IMR-90 (cell line): ENCODE measurements at regions not wholly inside any gene's neighbourhood (a gene's known extent, or its start where the extent isn't known, plus 50 kb on each side); places are given as distances from the start of the nearest gene placed in this dataset.

ENCODE experiments used
- ATAC-seq: fragments of 200-7000 bp; cut with Tn5 transposase; 2 replicates; pipeline ENCODE4 v1.9.1; 2020; ENCODE audit warnings: low read depth, mild to moderate bottlenecking, moderate library complexity
- BruUV-seq: library from RNA; stranded (reverse); fragments of 400-500 nt; replicated peaks from 2 replicates; lab custom pipeline; 2021; lab: Mats Ljungman, UMichigan
- CTCF ChIA-PET: fragments of 300-600 bp; formaldehyde crosslinking; extraction: SDS; loops from one replicate; lab custom pipeline; 2021; ENCODE audit warnings: antibody characterized with exemption; lab: Yijun Ruan, JAX
- POLR2A ChIA-PET: fragments of 300-600 bp; sonication (Branson Sonifier 250); formaldehyde crosslinking; loops from one replicate; lab custom pipeline; 2022; ENCODE audit warnings: antibody characterized with exemption; ENCODE audit not compliant: unreplicated experiment; lab: Charles Lee
- DNase-seq: peaks from one replicate; pipeline ENCODE4 v3.0.0; 2013
- H2AFZ ChIP-seq: replicated peaks from 2 replicates; pipeline ENCODE3; 2013; ENCODE audit warnings: low read length, mild to moderate bottlenecking; ENCODE audit not compliant: poor library complexity
- H2AK5ac ChIP-seq: 2 replicates; pipeline ENCODE4 v1.6.1; 2013; ENCODE audit warnings: low read depth, low read length, inconsistent platforms
- H2AK9ac ChIP-seq: replicated peaks from 2 replicates; pipeline ENCODE3; 2013; ENCODE audit warnings: mild to moderate bottlenecking, low read depth, low read length, moderate library complexity; ENCODE audit not compliant: poor library complexity
- H2BK120ac ChIP-seq: 2 replicates; pipeline ENCODE4 v1.6.1; 2013; ENCODE audit warnings: low read depth, low read length, inconsistent platforms
- H2BK15ac ChIP-seq: 3 replicates; pipeline ENCODE4 v1.6.1; 2013; ENCODE audit warnings: low read depth, low read length, inconsistent platforms
- H2BK20ac ChIP-seq: 2 replicates; pipeline ENCODE4 v1.6.1; 2013; ENCODE audit warnings: low read depth, mild to moderate bottlenecking, inconsistent platforms, low read length, moderate library complexity
- H2BK5ac ChIP-seq: 2 replicates; pipeline ENCODE4 v1.6.1; 2013; ENCODE audit warnings: mild to moderate bottlenecking, low read depth, low read length, inconsistent platforms; ENCODE audit not compliant: poor library complexity, severe bottlenecking
- H3K14ac ChIP-seq: replicated peaks from 2 replicates; pipeline ENCODE4 v1.6.1; 2013; ENCODE audit warnings: low read depth, low read length, inconsistent platforms
- H3K18ac ChIP-seq: 2 replicates; pipeline ENCODE4 v1.6.1; 2013; ENCODE audit warnings: low read depth, low read length, control low read depth
- H3K23ac ChIP-seq: 2 replicates; pipeline ENCODE4 v1.6.1; 2013; ENCODE audit warnings: low read depth, low read length, inconsistent platforms
- H3K27ac ChIP-seq: 2 replicates; pipeline ENCODE4 v1.5.1; 2013; ENCODE audit warnings: mild to moderate bottlenecking, control low read depth, low read length; ENCODE audit not compliant: insufficient read depth
- H3K27me3 ChIP-seq: 2 replicates; pipeline ENCODE4 v1.6.1; 2013; ENCODE audit warnings: low read length; ENCODE audit not compliant: control insufficient read depth, insufficient read depth
- H3K36me3 ChIP-seq: 2 replicates; pipeline ENCODE4 v1.6.1; 2013; ENCODE audit warnings: low read length, mixed read lengths; ENCODE audit not compliant: control insufficient read depth, insufficient read depth
- H3K4ac ChIP-seq: 2 replicates; pipeline ENCODE4 v1.6.1; 2013; ENCODE audit warnings: low read depth, low read length, inconsistent platforms
- H3K4me1 ChIP-seq: 2 replicates; pipeline ENCODE4 v1.6.1; 2013; ENCODE audit warnings: low read length, mixed read lengths; ENCODE audit not compliant: control insufficient read depth, insufficient read depth
- H3K4me2 ChIP-seq: 2 replicates; pipeline ENCODE4 v1.6.1; 2013; ENCODE audit warnings: low read depth, mild to moderate bottlenecking, control low read depth, low read length, moderate library complexity
- H3K4me3 ChIP-seq: 2 replicates; pipeline ENCODE4 v1.5.1; 2013; ENCODE audit warnings: low read depth, mild to moderate bottlenecking, control low read depth, low read length, moderate library complexity; ENCODE audit not compliant: insufficient read depth
- H3K56ac ChIP-seq: 2 replicates; pipeline ENCODE4 v1.6.1; 2013; ENCODE audit warnings: low read length, inconsistent platforms; ENCODE audit not compliant: insufficient read depth; ENCODE audit errors: extremely low read depth
- H3K79me1 ChIP-seq, 2 experiments: 2 replicates each; pipeline ENCODE4 v1.6.1; 2013; ENCODE audit warnings: low read length in 2 of 2, inconsistent platforms in 1 of 2, low read depth in 1 of 2
- H3K9ac ChIP-seq: 2 replicates; pipeline ENCODE4 v1.6.1; 2013; ENCODE audit warnings: low read depth, low read length, control low read depth
- H3K9me1 ChIP-seq: 2 replicates; pipeline ENCODE4 v1.6.1; 2013; ENCODE audit warnings: low read length, inconsistent platforms; ENCODE audit not compliant: insufficient read depth
- H3K9me3 ChIP-seq: 2 replicates; pipeline ENCODE4 v1.6.1; 2013; ENCODE audit warnings: low read length; ENCODE audit not compliant: control insufficient read depth, insufficient read depth
- H4K20me1 ChIP-seq: 2 replicates; pipeline ENCODE4 v1.6.1; 2013; ENCODE audit warnings: low read length, inconsistent platforms; ENCODE audit not compliant: insufficient read depth
- H4K5ac ChIP-seq: 2 replicates; pipeline ENCODE4 v1.6.1; 2013; ENCODE audit warnings: mild to moderate bottlenecking, low read depth, low read length, control low read depth
- H4K8ac ChIP-seq, 2 experiments: 2 replicates each; pipeline ENCODE4 v1.6.1; 2013; ENCODE audit warnings: low read depth in 2 of 2, low read length in 2 of 2, control low read depth in 1 of 2, inconsistent platforms in 1 of 2
- H4K91ac ChIP-seq: 2 replicates; pipeline ENCODE4 v1.6.1; 2013; ENCODE audit warnings: low read depth, low read length, inconsistent platforms; ENCODE audit not compliant: insufficient read depth
- BHLHE40 ChIP-seq: fragments of 150-350 bp; IDR thresholded peaks from 2 replicates; pipeline ENCODE4 v1.6.1; 2016; ENCODE audit warnings: mild to moderate bottlenecking, low read depth, low read length
- CTCF ChIP-seq: conservative IDR thresholded peaks from 2 replicates; pipeline ENCODE4 v1.5.1; 2012; ENCODE audit warnings: mild to moderate bottlenecking, low read depth, low read length, improper control_type of control experiment
- ELK1 ChIP-seq: fragments of 150-350 bp; IDR thresholded peaks from 2 replicates; pipeline ENCODE4 v1.6.1; 2016; ENCODE audit warnings: low read depth, mild to moderate bottlenecking, low read length, moderate library complexity, borderline replicate concordance
- FOS ChIP-seq: fragments of 150-350 bp; IDR thresholded peaks from 2 replicates; pipeline ENCODE4 v1.6.1; 2016; ENCODE audit warnings: low read depth, low read length
- MAFK ChIP-seq: IDR thresholded peaks from 2 replicates; pipeline ENCODE4 v1.6.1; 2012; ENCODE audit warnings: low read depth, low read length, improper control_type of control experiment
- MAZ ChIP-seq: IDR thresholded peaks from 2 replicates; pipeline ENCODE4 v1.6.1; 2012; ENCODE audit warnings: low read depth, mild to moderate bottlenecking, low read length, improper control_type of control experiment, moderate library complexity, borderline replicate concordance
- MXI1 ChIP-seq: IDR thresholded peaks from 2 replicates; pipeline ENCODE4 v1.6.1; 2012; ENCODE audit warnings: low read depth, mild to moderate bottlenecking, low read length, moderate library complexity, borderline replicate concordance
- NFE2L2 ChIP-seq: fragments of 150-350 bp; IDR thresholded peaks from 2 replicates; pipeline ENCODE4 v1.6.1; 2016; ENCODE audit warnings: low read depth, mild to moderate bottlenecking, low read length
- POLR2A ChIP-seq: IDR thresholded peaks from 2 replicates; pipeline ENCODE4 v1.6.1; 2012; ENCODE audit warnings: mild to moderate bottlenecking, low read depth, low read length
- RAD21 ChIP-seq: IDR thresholded peaks from 2 replicates; pipeline ENCODE4 v1.6.1; 2012; ENCODE audit warnings: low read length, improper control_type of control experiment
- RFX5 ChIP-seq: IDR thresholded peaks from 2 replicates; pipeline ENCODE4 v1.8.0; 2012; ENCODE audit warnings: low read depth, mild to moderate bottlenecking, low read length, moderate library complexity
- USF2 ChIP-seq: fragments of 150-350 bp; IDR thresholded peaks from 2 replicates; pipeline ENCODE4 v1.6.1; 2017; ENCODE audit warnings: mild to moderate bottlenecking, antibody characterized with exemption, low read length, low read depth
- WGBS, 2 experiments: methylation state at CpG; one replicate each; pipeline versions ENCODE4 v1.1.5 to v1.1.7; 2013; ENCODE audit warnings: missing lambda C conversion rate in 2 of 2; ENCODE audit not compliant: insufficient read length in 1 of 2; ENCODE audit errors: extremely low coverage in 2 of 2; 5-methylcytosine and 5-hydroxymethylcytosine counted together
- dilution Hi-C: fragments of 300-500 bp; cut with HindIII; formaldehyde crosslinking; loops from one replicate; pipeline ENCODE4 v1.14.3; 2018; ENCODE audit warnings: low sequenced_read_pairs; ENCODE audit not compliant: unreplicated experiment
- in situ Hi-C: fragments of 300-500 bp; cut with MboI; formaldehyde crosslinking; loops from 3 replicates; pipeline ENCODE4 v1.14.3; 2019; ENCODE audit warnings: low sequenced_read_pairs, inconsistent platforms, mixed read lengths
- intact Hi-C: fragments of 100-400 bp; cut with micrococcal nuclease; formaldehyde crosslinking; loops from 2 replicates; pipeline ENCODE4 v1.10.0; 2022

GRCh38 chr5:28822071-28822470 is 1783.7 kb upstream of the CDH9 start:
- in situ Hi-C loops, result no loop called here
- Histone ChIP-seq H3K18ac (no peak overlapping the region), H3K9me1 (no peaks in the 10 kb centered on the region), H3K14ac (no peak overlapping the region), H2AK5ac (no peak overlapping the region), H3K4me3 (no peak overlapping the region), H2BK5ac (no peak overlapping the region), H4K5ac (no peak overlapping the region), H2AFZ (no peak overlapping the region), H3K79me1 (no peaks in the 10 kb centered on the region), H4K20me1 (no peaks in the 10 kb centered on the region), H3K36me3 (no peaks in the 10 kb centered on the region), H4K8ac (no peak overlapping the region), H3K4ac (no peak overlapping the region), H3K4me1 (no peaks in the 10 kb centered on the region), H2AK9ac (no peak overlapping the region), H2BK15ac (no peak overlapping the region), H4K91ac (no peak overlapping the region), H2BK20ac (no peak overlapping the region), H3K9ac (no peak overlapping the region), H3K23ac (no peak overlapping the region), H3K27me3 (no peaks in the 10 kb centered on the region), H3K4me2 (no peak overlapping the region), H3K56ac (no peak overlapping the region), H3K27ac (no peak overlapping the region), H2BK120ac (no peak overlapping the region), H3K9me3 (peaks cover 5% of the 10 kb centered on the region; the same call in 1 of the 2 replicates)
- CTCF ChIA-PET, result no interaction called here
- BruUV-seq, result no TSS peak
- WGBS, 2 experiments, result no CpG with 5 or more reads among the region's 2 CpGs
- ATAC-seq, result no peak
- dilution Hi-C loops, result no loop called here
- POLR2A ChIA-PET, result no interaction called here
- TF ChIP-seq MXI1, result no peak
- TF ChIP-seq USF2, result no peak
- TF ChIP-seq RAD21, result no peak
- TF ChIP-seq MAZ, result no peak
- TF ChIP-seq NFE2L2, result no peak
- TF ChIP-seq FOS, result no peak
- no peak for TF ChIP-seq ELK1
- TF ChIP-seq CTCF, result no peak
- no peak for TF ChIP-seq RFX5
- TF ChIP-seq POLR2A, result no peak
- no peak for TF ChIP-seq MAFK
- TF ChIP-seq BHLHE40, result no peak
- DNase-seq, result no peak
- intact Hi-C loops, result no loop called here
